Dermis microvascular lymphatic vessel endothelial cell (primary cell): ENCODE measurements at regions not wholly inside any gene's neighbourhood (a gene's known extent, or its start where the extent isn't known, plus 50 kb on each side); places are given as distances from the start of the nearest gene placed in this dataset.

Source experiments
- DNase-seq, 2 donors: peaks; one replicate each; pipeline versions ENCODE4 v3.0.0 to v3.0.0-alpha.2; 2010; ENCODE audit warnings: low read depth in 2 of 2

- no peak for DNase-seq
Measured at GRCh38 chr14:97712471-97712870, 915.3 kb downstream of the VRK1 start.

GRCh38 chr14:97713023-97713422 lies 915.8 kb downstream of the VRK1 start:
- DNase-seq = no peak

- DNase-seq = no peak
Measured at GRCh38 chr14:97718886-97719442, 921.8 kb downstream of the VRK1 start.

GRCh38 chr14:97719931-97720330 lies 922.7 kb downstream of the VRK1 start:
- no peak for DNase-seq

GRCh38 chr14:97723351-97723750 lies 926.2 kb downstream of the VRK1 start:
- no peak for DNase-seq

GRCh38 chr14:97723819-97724218 lies 926.6 kb downstream of the VRK1 start:
- no peak for DNase-seq

GRCh38 chr14:97724265-97724731 lies 927.1 kb downstream of the VRK1 start:
- no peak for DNase-seq

GRCh38 chr14:97726676-97727075 lies 929.5 kb downstream of the VRK1 start:
- DNase-seq = no peak

- no peak for DNase-seq
Measured at GRCh38 chr14:97730706-97731105, 933.5 kb downstream of the VRK1 start.

GRCh38 chr14:97731800-97732199 lies 934.6 kb downstream of the VRK1 start:
- DNase-seq = no peak

GRCh38 chr14:97747316-97747715 lies 950.1 kb downstream of the VRK1 start:
- no peak for DNase-seq

GRCh38 chr14:97748616-97749015 lies 951.4 kb downstream of the VRK1 start:
- no peak for DNase-seq

GRCh38 chr14:97757491-97757890 lies 960.3 kb downstream of the VRK1 start:
- no peak for DNase-seq

- DNase-seq = no peak
Measured at GRCh38 chr14:97760050-97760449, 962.9 kb downstream of the VRK1 start.

- no peak for DNase-seq
Measured at GRCh38 chr14:97762386-97762785, 965.2 kb downstream of the VRK1 start.

GRCh38 chr14:97771340-97772045 lies 974.3 kb downstream of the VRK1 start:
- no peak for DNase-seq

- no peak for DNase-seq
Measured at GRCh38 chr14:97773598-97773997, 976.4 kb downstream of the VRK1 start.

- DNase-seq = no peak
Measured at GRCh38 chr14:97776890-97777558, 979.8 kb downstream of the VRK1 start.

GRCh38 chr14:97777622-97778355 lies 980.6 kb downstream of the VRK1 start:
- DNase-seq = no peak

- no peak for DNase-seq
Measured at GRCh38 chr14:97779140-97779539, 982.0 kb downstream of the VRK1 start.

GRCh38 chr14:97780804-97781203 lies 983.6 kb downstream of the VRK1 start:
- DNase-seq = no peak

GRCh38 chr14:97781961-97782360 lies 984.8 kb downstream of the VRK1 start:
- DNase-seq = no peak
